HG02571 (cell line): ENCODE measurements at regions not wholly inside any gene's neighbourhood (a gene's known extent, or its start where the extent isn't known, plus 50 kb on each side); places are given as distances from the start of the nearest gene placed in this dataset.

Experiments used
- ATAC-seq: cut with Tn5 transposase; IDR thresholded peaks from one replicate; pipeline ENCODE4 v1.9.1; 2021; ENCODE audit warnings: mild to moderate bottlenecking, moderate library complexity; ENCODE audit not compliant: unreplicated experiment

DNA sequence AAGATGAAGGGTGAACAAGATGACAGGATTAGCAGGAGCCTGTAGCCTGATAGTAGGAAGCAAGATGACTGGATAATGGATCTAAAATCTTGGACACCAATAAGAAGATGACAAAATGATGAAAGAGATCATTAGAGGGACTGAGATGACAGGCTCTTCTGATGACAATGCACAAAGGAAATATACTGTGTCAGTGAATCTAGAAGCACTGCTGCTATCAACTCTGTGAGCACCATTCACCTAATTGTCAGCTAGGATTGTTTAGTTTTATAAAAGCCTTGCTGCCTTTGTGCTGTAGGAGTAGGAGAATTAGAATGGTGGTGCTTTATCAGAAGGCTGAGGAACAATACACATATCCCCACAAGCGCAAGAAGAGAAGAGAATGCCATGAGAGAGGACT is 1127.8 kb downstream of the DTWD2 start:
- no peak for ATAC-seq

DNA sequence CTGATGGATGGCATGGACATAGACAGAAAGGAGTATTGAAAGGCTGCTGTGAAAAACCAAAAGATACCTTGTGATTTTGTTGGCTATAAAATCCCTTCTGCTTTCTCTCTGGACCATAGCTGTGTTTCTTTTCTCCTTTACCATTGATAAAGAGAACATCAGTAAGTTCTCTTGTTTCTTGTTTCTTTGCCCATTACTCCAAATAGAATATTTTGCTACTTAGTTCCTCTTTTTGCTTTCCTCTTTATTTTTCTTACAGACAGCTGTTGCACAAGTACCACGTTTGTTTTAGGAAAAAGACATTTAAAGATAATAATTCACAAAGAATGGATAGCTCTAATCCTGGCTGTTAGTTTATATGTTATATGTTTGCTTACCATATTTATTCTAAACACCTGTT is 1129.2 kb downstream of the DTWD2 start:
- no peak for ATAC-seq

DNA sequence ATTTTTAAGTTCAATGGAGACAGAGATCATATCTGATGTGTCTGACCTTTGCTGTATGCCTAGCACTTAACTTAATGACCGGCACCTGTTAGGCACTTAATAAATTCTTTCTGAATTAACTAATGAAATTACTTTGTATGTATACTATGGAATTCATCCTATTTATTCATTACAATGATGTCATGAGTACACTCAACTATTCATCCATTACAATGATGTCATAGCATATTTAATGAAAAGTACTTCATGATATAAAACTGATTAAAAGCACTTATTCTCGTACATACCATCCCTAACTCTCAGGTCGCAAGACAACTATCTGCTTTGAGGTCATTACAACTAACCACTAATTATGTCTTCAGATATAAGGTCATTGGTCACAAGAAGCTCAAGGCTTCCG is 1131.6 kb downstream of the DTWD2 start:
- ATAC-seq: no peak

DNA sequence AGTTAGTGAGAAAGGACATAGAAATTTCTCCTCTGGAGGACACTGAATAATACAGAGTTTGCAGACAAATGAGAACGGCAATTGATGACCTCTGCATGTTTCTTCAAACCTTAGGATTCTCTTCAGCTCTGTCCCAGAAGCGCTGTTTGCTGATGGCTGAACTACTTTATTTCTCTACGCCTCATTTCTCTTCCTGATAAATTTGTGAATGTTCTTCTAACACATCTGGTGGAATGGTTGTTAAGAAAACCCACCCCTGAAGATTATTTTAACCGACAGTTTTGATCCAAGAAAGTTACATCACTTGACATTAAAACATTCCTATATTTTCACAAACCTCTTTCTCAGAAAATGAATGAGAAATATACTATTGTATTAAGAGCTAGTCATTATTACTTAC is 1150.6 kb downstream of the DTWD2 start:
- ATAC-seq: no peak

DNA sequence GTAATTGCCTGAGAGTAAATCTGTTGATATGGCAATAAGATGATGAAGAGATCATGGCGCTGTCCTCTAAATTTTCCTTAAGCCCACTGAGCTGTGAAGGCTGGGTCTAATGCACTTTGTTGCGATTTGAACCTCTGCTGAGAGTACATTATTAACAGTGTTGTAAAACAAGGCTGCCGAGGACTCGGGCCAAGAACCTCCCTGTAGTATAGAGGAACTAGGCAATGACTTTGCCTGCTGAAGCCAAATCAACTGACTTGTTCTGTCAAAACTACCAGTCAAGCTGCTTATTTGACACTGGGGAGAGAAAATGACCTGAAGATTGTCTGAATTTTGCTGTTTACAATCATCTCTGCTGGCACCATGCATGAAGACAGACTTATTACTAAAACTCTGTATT is 1154.7 kb downstream of the DTWD2 start:
- ATAC-seq: no peak

DNA sequence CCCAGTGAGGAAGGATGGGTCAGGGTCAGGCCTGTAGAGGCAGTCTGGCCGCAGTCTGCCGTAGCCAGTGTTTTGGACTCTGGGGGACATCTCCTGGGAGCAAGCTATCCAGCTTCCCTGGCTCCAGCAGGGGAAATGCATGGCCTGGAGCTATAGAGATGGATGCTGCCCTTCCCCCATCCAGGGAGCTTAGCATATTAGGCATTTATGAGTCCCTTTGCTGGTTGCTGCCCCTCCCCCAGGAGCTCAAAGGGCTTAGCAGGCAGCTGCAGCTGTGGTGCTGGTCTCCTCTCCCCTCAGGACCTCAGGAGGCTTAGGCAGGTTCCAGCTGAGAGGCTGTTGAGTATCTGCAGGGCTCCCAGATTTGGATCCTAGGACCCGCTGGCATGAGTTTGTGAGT is 1158.7 kb downstream of the DTWD2 start:
- no peak for ATAC-seq

DNA sequence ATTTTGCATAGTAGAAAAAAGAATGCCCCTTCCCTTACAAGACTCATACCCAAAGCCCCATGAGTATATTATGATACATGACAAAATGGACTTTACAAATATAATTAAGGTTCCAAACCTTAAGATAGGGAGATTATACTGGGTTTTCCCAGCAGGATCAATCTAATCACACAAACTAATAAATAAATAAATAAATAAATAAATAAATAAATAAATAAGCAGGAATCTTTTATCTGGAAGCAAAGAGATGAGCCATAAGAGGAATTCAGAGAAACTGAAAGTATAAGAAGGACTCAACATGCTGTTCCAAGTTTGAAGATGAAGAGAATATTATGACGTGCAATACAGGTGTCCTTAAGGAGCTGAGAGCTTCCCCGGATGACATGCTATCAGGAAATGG is 1174.5 kb downstream of the DTWD2 start:
- no peak for ATAC-seq

DNA sequence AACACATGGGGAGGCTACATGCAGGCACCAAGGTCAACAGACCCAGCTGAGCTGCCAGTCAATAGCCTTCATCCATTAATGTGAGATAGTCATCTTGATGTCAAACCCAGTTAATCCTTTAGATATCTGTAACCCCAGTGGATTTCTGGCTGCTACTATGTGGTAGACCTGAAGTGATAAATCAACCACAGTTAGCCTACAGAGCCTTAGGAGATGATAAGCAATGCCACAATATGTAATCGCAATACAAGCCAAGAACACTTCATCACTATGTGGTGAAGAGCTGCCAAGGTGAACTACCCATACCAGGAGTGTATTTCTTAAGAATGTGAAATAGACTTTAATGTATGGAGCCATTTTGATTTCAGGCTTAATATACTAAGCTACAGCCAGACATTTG is 1175.5 kb downstream of the DTWD2 start:
- ATAC-seq: no peak

DNA sequence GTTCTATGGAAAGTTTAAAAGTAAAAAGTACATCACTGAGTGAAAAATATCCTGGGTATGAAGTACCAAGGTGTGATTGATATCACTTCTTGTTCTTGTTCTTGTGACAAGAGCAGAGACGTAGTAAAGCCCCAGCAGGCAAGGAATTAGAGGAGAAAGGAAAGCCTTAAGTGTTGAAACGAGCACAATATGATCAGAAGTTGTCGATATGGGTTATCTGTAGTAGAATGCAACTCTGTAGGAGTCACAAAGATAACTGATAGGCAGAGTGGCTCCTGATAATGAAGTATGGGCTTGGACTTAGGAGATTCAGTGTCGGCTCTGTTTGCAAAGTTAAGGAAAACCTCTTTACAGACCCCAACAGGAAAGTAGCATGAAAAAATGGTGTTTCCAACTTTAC is 1179.1 kb downstream of the DTWD2 start:
- no peak for ATAC-seq

DNA sequence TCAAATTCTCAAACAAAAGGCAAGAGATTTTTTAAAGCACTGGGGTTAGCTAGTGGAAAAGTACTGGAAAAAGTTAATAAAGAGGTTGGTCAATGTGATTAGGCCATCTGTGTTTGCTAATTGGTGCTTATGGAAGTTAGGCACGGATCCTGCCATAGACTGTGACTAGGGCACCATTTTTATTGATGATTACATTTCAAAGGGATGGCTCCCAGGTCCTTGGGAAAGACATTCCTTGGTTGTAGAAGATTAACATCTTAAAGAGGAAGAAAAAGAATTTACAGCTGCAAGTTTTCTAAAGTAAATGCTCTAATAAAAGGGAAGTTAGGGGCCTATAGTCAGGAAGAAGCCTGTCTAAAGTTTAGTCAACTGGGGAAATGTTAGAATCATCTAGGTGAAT is 1183.3 kb downstream of the DTWD2 start:
- ATAC-seq: no peak

DNA sequence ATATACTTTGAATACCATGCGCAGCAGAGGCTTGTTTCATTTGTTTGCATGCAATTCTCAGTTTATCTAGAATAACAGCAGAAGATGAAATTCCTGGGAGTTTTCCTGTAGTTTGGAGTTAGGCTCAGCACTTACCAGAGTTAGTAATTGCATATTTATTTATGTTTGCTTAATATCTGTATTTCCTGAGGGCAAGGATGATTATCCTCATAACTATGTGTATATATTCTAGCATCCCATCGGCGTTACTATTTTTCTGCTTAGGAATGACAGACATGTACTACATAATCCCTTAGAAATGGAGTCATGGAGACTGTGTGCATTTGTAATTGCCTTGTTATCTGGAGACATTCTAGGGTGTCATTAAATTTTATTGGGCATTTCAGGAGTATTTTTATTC is 1184.8 kb downstream of the DTWD2 start:
- no peak for ATAC-seq

DNA sequence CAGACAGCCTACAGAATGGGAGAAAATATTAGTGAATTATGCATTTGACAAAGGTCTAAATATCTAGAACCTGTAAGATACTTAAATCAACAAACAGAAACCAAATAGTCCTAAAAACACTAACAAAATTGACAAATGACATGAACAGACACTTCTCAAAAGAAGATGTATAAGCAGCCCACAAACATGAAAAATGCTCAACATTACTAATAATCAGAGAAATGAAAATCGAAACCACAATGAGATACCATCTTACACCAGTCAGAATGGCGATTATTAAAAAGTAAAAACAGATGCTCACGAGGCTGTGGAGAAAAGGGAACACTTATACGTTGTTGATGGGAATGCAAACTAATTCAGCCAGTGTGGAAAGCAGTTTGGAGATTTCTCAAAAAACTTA is 1186.8 kb downstream of the DTWD2 start:
- no peak for ATAC-seq

DNA sequence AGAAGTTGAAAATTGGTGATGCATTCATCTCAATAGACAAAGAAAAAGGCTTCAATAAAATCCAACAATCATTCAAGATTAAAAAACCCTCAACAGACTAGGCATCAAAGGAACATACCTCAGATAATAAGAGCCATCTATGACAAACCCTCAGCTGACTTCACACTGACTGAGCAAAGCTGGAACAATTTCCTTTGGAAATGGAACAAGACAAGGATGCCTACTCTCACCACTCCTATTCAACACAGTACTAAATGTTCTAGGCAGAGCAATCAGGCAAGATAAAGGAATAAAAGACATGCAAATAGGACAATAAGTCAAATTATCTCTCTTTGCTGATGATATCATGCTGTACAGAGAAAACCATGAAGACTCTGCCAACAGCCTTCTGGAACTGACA is 1188.1 kb downstream of the DTWD2 start:
- ATAC-seq: no peak

DNA sequence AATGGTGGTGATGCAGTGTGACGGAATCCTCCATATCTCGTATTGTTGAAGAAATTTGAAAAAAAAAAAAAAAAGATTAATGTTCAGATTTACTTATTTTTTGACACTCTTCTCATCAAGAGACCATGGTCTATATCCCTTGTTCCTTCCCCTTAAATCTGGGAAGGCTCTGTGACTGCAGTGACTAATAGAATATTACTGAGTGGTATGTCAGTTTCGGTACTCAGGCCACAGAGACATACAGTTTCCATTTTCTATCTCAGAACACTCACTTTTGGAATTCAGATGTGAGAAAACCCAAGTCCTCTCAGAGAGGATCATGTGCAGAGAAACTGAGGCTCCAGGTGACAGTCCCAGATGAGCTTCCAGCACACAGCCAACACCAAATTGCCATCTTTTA is 1193.5 kb downstream of the DTWD2 start:
- ATAC-seq: no peak

DNA sequence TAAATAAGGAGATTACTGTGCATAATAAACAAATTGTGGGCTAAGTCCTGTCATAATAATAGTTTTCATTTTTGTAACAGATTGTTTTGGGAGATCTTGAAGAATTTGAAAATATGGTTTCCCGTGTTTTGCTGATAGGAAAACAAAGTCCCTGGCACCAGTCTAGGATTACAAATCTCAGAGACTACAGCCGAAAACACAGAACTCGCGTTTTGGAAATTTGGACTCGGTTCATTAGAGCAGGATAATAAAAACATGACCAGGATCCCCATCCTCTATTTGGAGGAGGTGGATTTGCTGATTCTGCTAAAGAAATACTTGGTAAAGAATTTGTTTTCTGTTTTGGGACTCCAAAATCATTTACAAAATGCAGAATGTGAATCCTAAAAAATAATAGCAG is 1194.4 kb downstream of the DTWD2 start:
- no peak for ATAC-seq

DNA sequence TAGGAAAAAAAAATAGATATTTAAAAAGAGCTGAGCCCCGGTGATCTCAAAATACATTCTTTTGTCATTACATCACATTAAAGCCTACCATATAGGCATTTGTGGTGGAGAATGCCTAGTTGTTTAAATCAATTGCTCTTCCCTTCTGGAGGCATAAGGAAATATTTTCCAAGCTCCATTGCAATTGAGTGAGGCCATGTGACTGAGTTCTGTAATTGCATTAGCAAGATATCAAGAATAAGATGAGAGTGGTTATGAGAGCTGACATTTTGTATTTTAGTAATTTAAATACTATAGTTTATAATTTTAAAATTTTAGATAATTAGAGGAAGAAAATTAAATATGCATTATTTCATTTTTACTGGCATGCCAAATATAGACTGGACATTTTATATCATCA is 1195.9 kb downstream of the DTWD2 start:
- no peak for ATAC-seq

DNA sequence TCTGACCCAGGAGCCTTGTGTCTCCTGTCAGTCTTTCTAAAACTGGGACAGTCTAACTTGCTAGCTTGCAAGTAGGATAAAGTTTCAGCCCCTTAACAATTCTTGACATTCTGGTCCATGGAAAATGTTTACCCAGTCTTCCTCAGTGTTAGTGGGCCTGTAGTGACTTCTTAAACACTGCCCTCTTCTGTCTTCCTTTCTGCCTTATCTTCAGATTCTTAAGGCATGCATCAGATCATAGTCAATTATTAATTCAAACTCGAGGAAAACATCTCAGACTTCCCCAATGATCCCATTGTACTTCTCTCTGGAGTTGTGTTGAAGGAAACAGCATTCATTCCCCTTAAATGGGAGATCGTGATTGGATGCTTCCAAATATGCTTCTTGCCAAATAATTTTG is 1199.8 kb downstream of the DTWD2 start:
- no peak for ATAC-seq

DNA sequence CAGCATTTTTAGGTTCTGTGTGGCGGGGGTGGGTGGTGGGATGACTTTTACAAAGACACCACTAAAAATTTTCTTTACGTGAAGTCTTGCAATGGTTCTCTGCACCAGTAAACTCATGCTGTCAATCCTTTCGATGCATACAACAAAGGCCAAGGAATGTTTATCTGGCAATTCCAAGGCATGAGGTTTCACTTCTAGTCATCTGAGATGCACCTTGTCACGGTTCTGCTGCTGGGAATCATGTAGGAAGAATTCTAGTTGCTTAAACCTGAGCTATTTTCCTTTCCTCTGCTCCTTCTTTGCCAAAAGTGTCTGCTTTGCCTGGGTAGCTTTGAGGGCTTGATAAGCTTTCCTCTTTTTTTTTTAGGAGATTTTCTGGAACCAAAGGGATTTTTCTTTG is 1204.5 kb upstream of the SEMA6A start:
- ATAC-seq: no peak

DNA sequence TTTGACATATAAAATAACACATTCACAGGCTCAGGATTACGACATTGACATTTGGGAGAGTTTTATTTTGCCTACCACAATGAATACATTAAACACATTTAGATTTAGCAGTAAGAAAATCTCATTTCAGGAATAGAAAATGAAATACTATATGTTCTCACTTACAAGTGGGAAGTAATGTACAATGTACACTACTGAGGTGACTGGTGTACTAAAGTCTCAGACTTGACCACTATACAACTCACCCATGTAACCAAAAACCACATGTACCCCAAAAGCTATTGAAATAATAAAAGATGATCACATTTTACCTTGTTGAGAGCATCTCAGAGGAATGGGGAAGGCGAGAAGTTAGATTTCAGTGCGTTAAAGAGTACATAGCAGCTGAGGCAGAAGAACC is 1202.4 kb upstream of the SEMA6A start:
- ATAC-seq: no peak

DNA sequence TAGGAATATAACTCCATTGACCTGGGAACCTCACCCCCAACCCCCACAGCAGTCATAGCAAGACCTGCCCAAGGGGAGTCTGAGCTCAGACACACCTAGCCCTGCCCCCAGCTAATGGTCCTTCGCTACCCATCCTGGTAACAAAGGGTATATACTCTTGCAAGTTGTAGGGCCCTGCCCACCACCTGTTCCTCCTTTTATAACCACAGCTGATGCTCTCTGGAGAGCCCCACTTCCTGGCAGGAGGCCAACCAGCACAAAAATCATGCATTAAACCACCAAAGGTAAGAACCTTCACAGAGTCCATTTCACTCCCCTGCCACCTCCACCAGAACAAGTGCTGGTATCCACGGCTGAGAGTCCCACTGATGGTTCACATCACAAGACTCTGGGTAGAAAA is 1195.3 kb upstream of the SEMA6A start:
- no peak for ATAC-seq

DNA sequence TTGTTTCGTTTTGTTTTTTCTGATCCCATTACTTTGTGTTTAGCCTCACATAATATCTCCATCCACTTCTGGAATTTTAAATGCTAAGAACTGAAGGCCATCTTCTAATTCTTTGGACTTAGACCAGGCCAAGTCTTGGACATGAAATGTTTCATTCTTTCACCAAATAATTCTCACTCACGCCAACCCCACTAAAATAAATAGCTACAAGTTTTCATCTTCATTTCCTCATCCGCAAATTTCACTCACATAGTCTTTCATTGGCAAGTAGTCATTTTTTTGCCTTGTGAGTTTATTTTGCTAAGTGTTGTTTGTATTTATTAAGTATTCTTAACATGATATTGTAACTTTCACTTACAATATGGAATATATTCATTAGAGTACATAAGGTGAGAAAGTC is 1188.6 kb upstream of the SEMA6A start:
- no peak for ATAC-seq

DNA sequence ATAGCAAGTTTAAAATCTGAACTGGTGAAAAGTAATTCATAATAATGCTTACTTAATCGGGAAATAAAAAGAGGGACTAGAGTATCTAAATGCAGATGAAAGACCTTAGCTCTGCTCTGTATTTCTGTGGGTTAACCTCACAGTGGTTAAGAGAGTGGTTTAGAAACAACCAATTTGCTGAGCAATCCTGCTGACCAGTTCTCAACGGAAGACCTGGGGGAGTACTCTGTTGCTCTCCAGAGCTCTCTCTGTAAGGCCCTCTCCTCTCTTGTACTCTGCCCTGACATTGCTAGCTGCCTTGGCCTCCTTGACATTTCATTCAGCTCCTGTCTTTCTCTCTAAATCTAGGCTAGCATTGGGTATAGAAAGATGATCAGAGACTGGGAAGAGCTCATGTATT is 1186.6 kb upstream of the SEMA6A start:
- ATAC-seq: no peak

DNA sequence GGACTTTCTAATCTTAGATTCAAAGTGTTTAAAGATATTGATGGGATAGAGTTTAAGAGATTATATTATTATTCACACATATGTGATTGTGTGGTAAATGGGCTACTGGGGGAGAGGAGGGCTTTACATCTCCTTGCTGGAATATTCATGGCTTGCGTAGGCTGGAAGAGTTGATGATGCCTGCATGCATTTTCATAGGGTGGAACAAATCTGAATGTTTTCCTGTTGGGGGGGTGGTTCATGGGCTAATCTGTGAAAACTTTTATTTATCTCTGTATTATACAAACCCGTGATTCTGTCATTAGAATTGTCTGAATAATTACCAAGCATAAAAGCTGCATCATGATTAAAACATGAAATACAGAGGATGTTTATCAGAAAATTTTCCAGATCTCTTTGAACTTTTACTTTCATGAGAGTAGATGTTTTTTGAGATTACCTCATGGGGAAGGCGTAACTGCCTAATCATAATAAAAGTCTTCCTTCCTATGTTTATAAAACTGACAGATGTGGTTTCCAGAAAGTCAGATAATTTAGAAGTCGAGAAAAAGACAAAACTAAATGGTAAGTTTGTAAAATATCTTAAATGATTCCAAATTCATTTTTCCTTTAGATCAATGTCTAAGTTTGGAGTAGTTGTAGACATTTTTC is 1185.4 kb upstream of the SEMA6A start:
- no peak for ATAC-seq

DNA sequence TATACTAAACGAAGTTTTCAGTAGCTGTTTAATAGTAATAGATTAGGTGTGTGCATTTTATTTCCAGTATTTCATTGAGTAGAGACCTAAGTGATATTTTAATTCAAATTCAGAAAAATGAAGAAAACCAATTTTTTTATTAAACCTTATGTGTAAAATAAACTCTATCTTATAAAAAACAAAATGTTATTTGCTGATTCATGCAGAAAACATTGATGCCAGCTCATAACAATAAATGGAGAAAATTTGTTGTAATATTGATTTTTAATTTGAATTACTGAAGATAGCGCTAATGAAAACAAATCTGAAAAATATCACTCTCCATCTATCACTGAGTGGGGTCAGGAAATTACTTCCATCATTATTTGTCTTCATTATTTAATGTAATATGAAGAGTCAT is 1177.8 kb upstream of the SEMA6A start:
- ATAC-seq: no peak
